T47D (cell line): ENCODE measurements at regions not wholly inside any gene's neighbourhood (a gene's known extent, or its start where the extent isn't known, plus 50 kb on each side); places are given as distances from the start of the nearest gene placed in this dataset.

ENCODE experiments used
- DNase-seq, 2 experiments: peaks; one replicate each; pipeline versions ENCODE4 v3.0.0 to v3.0.0-alpha.2; 2011 to 2012; ENCODE audit warnings: low read depth in 1 of 2, low spot score in 1 of 2
- JUND ChIP-seq: IDR thresholded peaks from 2 replicates; pipeline ENCODE4 v1.6.1; 2012; ENCODE audit warnings: low read depth
- in situ Hi-C: cut with HindIII; loops from 2 replicates; pipeline ENCODE4 v1.10.0; 2016; ENCODE audit warnings: low sequenced_read_pairs, low pct_unique_long_range_greater_than_20kb

DNA sequence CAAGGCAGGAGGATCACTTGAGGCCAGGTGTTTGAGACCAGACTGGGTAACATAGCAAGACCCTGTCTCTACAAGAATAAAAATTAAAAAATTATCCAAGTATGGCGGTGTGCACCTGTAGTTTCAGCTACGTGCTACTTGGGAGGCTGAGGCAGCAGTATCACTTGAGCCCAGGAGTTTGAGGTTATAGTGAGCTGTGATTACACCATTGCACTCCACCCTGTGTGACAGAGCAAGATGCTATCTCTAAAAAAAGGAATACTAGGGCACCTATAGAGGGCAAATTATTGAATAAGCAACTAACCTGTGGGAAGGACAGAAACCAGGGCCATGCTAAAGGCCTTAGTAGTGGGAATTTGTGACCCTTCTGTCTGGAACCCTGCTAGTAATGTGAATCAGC lies 86.1 kb downstream of the TENT5C start:
- DNase-seq = no peak
- no peak for TF ChIP-seq JUND
- in situ Hi-C loops = no loop called here

DNA sequence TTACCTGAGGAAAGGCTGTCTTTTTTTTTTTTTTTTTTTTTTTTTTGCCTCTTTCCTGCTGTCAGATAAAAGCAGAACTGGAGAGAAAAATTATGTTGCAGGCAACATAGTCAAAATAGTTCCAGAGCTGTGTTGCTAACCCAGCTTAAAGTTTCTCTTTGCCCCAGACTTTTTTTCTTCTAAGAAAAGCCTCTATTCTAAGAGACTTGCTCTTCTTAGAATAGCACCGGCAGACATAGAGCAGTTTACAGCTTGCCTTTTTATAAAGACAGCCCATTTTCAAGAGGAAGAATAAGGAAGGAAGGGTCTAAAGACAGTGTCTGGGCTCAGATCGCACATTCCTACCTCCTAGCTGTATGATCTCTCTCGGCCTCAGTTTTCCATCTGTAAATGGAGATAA lies 88.7 kb downstream of the TENT5C start:
- TF ChIP-seq JUND = no peak
- in situ Hi-C loops = no loop called here
- DNase-seq = no peak

DNA sequence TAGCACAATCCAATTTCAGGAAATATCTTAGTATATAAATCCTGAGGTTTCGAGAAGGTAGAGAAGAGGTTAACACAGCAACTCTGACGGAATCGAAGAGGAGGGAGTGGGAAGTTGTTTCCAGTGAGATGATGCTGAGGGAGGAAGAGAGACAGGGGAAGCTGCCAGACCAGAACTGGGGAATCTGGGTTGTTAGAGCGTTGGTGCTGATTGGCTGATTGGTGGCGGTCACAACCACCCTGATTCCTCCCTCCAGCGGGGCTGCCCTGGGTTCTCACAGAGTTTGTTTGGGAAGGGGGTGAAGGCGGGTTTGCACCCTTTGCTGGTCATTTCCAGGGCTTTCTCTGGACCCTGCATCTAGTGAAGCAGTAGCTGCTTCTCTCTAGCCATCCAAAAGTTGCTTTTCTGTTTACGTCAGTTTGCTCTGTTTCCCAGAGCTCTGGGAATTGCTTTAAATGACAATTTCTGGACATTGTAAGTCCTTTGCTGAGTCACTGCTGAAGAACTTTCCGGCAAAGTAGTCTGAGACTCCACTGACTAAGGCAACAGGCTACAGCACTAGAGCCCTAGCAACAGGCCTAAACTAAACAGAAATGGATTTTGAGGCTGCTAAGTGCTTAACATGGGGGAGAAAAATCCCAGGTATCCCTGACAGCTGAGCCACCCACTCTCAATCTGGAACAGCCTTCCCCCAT lies 90.1 kb downstream of the TENT5C start:
- no peak for DNase-seq
- in situ Hi-C loops = no loop called here
- no peak for TF ChIP-seq JUND

DNA sequence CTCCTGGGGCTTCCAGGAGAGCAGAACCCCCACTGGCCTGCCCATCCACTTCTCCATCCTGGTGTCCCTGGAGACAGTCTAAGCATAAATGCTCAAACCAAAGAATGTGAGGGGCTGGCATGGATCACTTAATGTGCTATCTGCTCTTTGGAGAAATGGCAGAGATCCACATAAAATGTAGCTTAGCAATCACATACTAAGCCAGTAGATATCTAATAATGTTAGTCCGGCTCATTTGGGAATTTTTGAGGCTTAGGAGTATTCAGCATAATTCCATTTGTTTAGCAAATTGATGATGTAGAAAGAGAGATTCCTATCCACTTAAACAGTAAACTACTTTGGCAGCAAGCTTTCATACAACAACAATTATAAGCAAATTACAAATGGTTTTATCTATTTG lies 90.7 kb downstream of the TENT5C start:
- DNase-seq = no peak
- no peak for TF ChIP-seq JUND
- in situ Hi-C loops = no loop called here

DNA sequence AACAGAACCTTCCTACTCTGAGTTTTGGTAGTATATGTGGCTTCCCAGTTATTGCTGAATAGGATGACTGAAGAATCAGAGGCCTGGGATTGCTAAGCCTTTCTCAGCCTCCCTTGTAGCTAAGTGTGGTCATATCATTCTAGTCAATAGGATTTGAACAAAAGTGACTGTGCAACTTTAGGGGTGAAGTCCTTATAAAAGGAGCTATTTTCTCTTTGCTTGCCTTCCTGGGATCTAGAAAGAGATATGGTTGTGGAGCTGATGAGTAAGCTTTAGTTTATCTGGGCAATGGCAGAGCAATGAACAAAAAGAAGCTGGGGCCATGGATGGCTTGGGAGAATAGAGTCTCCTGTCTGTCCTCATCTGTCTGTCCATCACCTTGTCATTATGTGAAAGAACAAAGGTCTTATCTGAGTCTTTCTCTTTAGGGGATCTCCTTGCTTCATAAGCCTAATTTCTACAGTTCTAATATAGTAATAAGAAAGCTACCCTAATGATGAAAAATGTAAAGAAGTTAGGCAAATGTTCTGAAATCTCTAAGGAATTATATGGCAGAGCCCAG lies 91.5 kb downstream of the TENT5C start:
- TF ChIP-seq JUND = no peak
- in situ Hi-C loops = no loop called here
- no peak for DNase-seq

DNA sequence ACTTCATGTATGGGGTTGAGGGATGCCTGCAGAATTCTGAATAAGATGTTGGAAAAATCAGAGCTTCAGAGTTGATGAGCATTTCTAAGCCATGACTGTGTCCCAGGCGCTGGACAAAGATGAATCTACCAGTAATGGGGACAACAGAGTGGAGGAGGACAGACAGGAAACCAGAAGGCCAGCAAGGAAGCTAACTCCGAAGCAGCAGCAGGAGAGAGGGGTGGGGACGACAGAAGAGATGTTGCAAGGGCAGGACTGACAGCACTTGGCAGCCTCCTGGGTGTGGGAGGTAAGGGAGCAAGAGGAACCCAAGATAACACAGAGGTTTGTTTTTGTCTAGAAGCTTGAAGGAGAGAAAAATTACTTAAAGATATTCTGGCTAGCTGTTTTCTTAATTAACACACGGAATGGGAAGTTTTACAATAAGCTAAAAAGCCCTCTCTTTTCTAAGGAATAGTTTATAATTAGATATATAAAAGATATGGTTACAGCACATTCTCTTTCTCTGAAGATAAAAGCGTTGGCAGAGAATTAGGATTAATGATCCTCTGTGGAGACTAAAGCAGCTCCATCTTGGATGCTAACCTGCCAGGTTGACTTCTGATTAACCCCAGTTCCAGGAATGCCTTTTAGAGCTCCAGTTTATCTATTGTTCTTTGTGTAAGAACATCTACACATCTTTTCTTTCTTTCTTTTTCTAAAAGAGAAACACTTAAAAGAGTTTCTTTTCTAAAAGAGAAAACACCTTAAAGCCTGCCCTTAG lies 92.7 kb downstream of the TENT5C start:
- in situ Hi-C loops = no loop called here
- no peak for TF ChIP-seq JUND
- DNase-seq = no peak

DNA sequence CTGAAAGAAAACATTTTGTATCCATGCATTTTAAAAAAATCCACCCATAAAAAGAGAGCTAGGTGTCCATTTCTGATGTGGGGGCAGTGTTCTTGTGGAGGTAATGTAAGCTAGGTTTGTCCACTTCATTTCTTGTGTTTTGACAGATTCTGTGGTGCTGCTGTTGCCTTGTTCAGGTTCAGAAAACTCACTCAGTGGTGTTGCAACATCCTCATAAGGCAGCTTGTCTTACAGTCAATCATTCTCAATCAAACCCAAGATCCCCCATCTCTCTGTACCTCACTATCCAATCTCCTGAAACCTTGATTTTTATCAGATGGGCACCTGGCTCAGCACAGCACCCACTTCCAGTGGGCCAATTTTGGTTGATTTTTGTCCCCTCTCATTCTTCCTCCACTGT lies 94.1 kb downstream of the TENT5C start:
- DNase-seq = no peak
- TF ChIP-seq JUND = no peak
- in situ Hi-C loops = no loop called here

DNA sequence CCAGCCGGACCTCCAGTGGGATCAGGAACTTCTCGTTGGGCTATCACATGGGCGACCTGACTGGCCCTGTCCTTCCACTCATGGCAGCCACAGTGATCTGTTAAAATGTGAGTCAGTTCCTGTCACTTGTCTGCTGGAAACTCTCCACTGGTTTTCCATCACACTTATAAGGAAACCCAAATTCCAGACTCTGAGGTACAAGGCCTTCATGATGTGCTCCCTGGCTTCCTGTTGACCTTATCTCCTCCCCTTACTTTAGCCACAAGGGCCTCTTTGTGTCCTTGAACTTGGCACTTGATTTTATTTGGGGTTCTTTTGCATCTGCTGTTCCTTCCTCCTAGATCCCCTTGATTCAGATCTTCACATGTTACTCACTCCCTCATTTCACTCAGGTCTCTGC lies 96.8 kb downstream of the TENT5C start:
- no peak for DNase-seq
- no peak for TF ChIP-seq JUND
- in situ Hi-C loops = no loop called here

DNA sequence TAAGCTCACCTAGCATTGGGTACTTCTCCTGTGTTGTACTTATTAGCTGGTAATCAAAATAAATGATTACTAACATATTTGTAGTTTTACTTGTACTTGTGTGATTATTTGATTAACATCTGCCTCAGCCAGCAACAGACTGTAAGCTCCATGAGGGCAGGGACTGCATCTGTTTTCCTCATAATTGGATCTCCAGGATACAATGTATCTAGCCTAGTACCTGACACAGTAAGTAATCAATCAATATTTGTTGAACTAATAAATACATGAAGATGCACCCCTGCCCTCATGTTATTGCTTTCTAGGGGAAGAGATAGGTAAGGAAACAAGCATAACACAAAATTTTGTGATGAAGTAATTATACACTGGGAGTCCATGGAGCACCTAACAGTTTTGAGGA lies 101.5 kb downstream of the TENT5C start:
- no peak for TF ChIP-seq JUND
- in situ Hi-C loops = no loop called here
- no peak for DNase-seq

DNA sequence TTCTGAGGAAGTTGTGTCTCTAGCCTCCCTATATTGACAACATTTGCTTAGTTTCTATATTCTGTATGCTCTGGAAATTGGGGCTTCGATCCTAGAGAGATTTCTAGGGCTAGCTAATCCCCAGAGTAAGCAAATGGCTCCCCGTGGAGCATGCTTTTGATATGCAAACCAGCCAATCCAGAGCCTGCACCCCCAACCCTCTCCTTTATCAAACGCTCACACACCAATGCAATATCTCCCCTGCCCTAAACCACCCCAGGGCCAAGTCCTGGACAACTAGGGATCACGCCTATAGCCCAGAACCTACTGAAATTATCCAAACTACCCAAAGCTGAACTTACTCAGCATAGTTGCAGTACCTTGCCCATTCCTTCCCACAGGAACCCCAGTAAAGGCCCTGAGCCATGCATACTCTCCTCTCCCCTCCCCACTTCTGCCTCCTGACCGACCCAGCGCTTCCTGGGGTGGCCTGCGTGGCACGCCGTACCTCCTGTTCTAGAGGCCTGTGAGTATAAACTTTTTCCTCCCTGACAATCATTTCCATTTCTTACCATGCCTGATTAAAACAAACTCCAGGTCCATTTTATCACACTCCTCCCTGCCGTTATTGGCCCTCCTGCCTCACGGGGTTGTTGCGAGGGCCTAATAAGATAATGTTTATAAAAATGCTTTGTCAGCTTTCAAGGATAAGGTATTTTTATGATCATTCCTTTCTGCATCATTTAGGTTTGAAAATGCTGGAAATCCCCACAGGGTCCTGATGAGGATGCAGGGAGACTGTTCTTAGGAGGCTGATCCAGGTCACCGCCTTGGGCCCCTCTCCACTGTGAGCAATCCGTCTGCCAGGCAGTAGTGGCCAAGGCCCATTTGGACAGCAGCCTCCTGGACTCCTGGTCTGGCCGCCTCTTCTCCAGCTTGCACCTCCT lies 102.7 kb downstream of the TENT5C start:
- in situ Hi-C loops = no loop called here
- TF ChIP-seq JUND = no peak
- DNase-seq = no peak

DNA sequence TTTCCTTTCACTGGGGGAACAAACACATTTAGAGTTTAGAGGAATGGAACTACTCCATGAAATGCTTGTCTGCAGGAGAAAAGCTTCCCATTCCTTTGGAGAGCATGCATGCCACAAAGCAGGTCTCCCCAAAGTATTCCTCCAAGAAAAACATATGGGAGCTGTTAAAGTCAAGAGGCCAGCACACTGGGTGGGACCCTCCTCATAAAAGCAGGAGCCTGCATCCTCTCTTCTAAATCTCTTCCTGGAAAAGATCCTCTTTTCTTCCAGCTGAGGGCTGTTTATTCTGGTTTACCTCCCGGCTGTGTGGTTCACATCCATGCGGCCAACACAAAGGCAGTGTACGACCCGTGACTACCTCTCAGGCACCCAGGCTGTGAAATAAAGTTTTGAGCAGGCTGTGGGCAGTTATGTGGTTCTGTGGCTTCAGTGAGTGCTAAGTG lies 103.4 kb downstream of the TENT5C start:
- in situ Hi-C loops = no loop called here
- TF ChIP-seq JUND = no peak
- DNase-seq = no peak

DNA sequence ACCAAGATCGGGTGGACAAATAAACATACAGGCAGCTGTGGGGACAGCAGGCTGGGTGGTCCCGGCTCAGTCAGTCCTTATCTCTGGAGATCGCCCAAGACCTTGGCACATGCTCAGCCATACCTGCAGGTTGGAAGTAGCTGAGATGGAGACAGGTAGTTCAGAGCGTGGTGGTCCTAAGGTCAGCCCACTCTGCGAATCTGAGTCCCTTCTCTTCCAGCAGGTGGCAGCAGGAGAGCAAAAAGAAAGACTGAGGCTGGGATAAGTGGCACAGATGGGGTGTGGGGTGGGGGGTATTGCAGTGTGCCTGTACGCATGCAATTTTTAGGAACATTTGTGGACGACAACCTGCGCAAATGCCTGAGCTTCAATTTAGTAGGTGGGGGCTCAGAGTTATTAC lies 104.9 kb downstream of the TENT5C start:
- TF ChIP-seq JUND = no peak
- no peak for DNase-seq
- in situ Hi-C loops = no loop called here
